GM19452 (cell line): ENCODE measurements at regions not wholly inside any gene's neighbourhood (a gene's known extent, or its start where the extent isn't known, plus 50 kb on each side); places are given as distances from the start of the nearest gene placed in this dataset.
A peak's percentile ranks its signal among the peaks of the same experiment; 100 is the strongest.

Experiments
- ATAC-seq: cut with Tn5 transposase; IDR thresholded peaks from one replicate; pipeline ENCODE4 v1.9.1; 2021; ENCODE audit not compliant: unreplicated experiment

DNA sequence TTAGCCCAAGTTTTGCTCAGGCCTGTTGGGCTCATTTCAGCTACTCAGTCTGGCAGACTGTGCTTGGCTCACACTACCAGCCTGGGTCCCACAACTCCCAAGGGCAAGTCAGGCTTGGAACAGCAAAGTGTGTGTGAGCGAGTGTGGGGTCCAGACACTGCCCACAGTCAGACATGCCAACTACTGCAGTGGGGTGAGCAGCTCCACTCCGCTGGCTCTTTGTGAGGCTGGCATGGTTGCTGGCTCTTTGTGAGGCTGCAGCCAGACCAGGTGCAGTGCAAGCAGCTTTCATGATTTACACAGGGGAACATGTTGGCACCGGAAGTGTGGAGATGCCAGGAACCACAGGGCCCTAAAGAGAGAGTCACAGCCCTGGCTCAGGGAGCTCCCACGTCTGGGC lies 606.7 kb upstream of the FAM174A start:
- ATAC-seq, result no peak

- ATAC-seq, result no peak
Measured at GRCh38 chr5:99926463-99926862, 608.7 kb upstream of the FAM174A start.

GRCh38 chr5:99922386-99922785 lies 612.8 kb upstream of the FAM174A start:
- no peak for ATAC-seq

DNA sequence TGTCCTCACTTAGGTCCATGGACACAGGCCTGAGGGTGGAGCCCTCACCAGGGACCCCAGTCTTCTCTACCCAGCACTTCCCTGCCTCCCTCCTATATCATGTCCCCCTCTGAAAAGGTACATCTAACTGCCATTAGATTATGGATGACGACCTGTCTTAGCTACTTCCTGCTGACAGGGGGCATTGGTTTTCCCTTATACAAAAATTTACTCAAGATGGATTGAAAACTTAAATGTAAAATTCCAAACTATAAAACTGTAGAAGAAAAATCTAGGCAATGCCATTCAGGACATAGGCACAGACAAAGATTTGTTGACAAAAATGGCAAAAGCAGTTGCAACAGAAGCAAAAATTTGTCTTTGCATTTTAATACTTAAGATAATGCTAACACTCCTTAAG lies 623.2 kb upstream of the FAM174A start:
- ATAC-seq, result no peak

GRCh38 chr5:99906776-99907175 lies 628.4 kb upstream of the FAM174A start:
- no peak for ATAC-seq

DNA sequence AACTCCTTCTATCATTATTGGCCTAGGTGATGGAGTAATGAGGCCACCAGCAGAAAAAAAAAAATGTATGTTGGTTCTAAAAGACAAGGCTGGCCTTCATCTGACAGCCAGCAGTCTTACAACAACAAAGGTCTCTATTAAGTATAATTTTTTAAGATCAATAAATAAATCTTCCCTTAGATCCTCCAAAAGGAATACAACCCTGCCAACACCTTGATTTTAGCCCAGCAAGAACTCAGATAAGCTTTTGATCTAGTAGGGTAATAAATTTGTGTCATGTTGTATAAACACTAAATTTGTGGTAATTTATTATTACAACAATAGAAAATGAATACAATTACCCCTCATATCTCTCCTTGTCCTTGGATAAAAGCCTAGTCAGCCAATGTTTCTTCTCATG lies 633.2 kb upstream of the FAM174A start:
- no peak for ATAC-seq

DNA sequence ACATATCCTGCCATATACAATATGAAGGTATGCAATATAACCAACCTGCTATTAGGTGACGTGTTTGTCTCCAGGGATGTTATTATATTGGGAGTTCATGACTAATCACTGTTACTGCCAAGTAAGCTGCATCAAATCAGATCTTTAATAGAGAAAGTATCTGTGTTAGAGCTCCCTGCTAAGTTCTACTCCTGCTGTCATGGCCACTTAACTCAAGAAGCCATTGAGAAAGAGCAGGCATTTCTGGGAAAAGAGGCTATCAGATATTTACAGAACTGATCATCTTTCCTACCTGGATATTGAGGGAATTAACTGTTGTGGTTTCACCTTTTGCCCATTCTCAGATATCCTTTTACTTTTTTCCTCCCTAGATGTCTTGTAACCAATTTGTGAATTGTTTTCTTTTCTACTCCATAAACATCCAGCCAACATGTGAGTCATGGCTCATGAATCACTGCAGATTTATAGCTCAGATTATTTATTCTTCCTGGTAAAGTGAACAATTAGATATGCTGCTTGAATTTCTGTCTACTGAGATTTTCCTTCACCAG lies 634.8 kb upstream of the FAM174A start:
- no peak for ATAC-seq

DNA sequence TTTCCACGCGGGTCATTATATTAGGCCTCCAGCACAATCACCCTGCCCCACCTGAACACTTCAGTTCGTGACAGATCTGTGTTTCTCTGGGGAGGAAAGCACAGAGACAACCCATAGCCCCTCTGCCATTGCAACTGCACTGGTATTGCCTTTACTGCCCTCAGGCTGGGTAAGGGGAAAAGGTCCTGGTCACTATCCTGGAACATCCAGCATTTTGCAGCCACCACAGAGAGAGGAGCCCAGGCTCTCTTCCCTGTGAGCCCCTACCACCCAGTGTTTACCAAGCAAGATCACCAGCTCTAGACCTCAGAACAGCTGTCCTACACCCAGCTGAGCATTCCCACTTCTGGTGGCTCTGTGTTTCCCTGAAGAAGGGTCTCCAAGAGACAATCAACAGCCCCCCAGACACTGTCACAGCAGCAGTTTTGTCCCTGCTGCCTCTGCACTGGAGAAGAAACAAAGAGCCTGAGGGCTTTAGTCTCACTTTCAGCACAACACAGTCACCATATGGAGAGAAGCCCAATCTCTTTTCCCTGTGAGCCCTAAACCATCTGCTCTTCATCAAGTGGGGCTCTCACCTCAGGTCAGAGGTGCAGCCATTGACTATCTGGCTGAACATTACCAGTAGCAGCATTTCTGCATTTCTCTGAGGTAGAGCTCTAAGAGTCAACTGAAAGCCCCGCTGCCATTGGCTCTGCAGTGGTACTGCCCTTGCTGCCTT lies 655.2 kb upstream of the FAM174A start:
- ATAC-seq, result no peak

DNA sequence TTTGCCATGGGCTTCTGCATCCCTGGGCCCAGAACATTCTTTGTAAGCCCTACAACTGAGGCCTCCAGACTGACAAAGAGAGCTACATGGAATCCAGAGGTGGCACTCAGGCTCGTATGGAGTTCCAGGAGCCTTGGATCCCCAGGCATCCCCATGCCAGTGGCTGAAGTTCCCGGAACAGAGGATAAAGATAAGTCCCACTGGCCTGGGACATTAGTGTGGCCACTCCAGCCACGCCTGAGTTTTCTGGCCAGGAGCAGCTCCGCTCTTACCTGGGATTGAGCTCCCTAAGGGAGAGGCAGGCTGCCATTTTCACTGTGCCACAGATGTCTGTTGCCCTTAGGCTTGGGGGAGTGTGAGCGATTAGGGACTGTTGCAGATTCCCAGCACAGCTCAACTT lies 656.3 kb upstream of the FAM174A start:
- no peak for ATAC-seq

GRCh38 chr5:99866740-99867139 lies 668.4 kb upstream of the FAM174A start:
- ATAC-seq, result peak; percentile 74

DNA sequence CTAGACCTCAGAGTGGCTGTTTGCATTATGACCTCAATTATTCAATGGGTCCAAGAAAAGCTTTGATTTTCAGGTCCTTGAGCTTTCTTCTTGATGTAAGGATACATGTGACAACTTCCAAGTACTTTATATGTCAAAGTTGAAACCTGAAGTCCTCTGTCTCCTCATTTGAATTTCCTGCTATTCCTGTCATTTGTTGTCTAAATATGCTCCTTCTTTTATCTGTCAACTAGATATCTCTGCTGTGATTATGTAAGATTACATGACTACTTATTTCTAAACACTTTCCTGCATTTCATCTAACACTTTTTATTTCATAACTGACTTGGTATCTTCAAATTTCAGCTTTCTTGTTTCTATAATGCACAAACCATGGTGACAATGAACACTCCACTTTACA lies 670.0 kb upstream of the FAM174A start:
- ATAC-seq, result no peak

- ATAC-seq, result no peak
Measured at GRCh38 chr5:99835791-99836190, 699.4 kb upstream of the FAM174A start.

DNA sequence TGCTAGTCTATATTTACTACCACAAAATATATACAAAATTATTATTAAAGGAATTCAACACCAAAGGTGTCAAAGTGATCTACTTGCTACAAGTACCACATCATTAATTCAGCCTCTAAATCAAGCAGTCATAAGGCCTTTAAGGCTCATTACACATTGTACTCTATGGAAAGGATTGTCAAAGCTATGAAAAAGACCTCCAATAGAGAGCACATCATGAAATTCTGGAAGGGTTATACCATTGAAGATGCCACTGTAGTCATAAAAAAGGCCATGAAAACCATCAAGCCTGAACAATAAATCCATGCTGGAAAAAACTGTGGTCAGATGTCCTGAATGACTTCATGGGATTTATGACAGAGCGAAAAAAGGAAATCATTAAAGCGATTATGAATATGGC lies 708.0 kb upstream of the FAM174A start:
- no peak for ATAC-seq

- ATAC-seq, result no peak
Measured at GRCh38 chr5:99817796-99818195, 717.4 kb upstream of the FAM174A start.

- ATAC-seq, result no peak
Measured at GRCh38 chr5:99814321-99815063, 720.7 kb upstream of the FAM174A start.

DNA sequence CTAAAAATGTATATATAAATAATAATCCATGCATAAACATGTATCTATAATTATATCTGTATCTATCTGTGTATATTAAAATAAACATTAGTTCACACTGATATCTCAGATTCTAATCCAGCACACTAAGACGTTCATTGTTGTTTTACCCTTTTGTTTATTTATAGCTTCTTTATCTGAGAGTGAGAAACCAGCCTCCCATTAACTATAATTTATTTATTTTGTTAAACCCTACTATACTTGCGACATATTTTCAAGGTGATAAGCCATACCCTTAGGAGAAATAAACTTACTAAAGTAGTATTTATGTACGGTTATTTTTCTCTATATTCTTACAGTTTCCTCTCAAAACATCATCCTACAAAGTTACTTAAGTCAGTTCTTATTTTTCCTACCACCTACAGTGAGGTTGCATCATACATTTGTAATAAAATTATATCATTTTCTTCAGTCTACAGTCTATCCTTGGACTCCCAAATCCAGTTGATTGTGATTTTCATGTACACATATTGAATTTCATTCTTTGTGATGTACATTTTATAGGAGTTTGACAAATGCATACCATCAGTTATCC lies 726.4 kb upstream of the FAM174A start:
- ATAC-seq, result no peak

DNA sequence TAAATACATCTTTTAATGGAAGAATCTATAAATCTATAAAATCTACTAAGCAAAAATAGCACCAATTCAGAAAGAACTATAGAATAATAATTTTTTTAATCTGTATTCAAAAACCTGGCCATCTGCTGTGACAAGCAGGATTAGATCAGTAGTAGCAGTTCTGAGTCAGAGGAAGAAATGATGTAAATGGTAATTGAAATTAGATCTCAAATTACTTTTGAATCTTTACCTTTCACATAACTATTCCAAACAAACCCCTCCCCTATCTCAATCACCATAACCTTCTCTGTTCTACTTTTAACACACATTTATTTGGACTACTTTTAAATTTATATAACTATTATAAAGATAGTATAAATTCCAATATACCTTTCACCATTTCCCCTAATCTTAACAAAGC lies 727.8 kb upstream of the FAM174A start:
- no peak for ATAC-seq

DNA sequence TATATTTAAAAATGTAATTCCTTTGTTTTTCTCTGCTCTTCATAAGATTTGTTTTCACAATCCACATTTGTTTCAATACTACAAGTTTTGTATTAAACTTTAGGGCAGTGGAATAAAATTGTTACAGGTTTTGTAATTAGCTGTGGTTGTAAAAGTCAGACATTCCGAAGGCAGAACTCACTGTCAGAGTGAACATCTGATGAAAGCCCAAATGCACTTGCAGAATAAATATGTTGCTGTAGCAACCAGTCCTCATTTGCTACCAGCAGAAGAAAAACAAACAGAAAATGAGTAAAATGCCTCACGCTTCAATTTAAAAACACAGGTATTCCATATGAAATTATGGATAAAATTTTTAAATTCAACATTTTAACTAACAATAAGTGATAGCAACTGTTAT lies 740.1 kb upstream of the FAM174A start:
- no peak for ATAC-seq

GRCh38 chr5:99788482-99788881 lies 746.7 kb upstream of the FAM174A start:
- no peak for ATAC-seq

GRCh38 chr5:99775189-99775588 lies 760.0 kb upstream of the FAM174A start:
- ATAC-seq, result no peak

- no peak for ATAC-seq
Measured at GRCh38 chr5:99773290-99773689, 761.9 kb upstream of the FAM174A start.

DNA sequence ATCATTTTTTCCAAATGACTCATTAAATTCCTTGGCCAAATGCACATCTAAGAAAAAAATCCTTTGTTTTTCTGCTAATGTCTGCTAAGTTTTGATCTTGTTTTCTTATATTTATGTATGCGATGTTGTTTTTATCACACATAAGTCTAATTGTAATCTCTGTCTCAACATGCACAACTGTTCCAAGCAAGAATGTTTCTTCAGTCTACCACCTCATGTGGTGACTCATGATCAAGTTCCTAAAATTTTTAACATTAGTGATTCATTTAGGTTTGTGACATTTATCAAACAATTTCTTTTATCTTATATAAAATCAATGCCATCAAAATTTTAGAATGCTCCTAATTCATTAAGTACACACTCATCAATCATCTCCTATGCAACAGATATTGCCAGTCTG lies 763.9 kb upstream of the FAM174A start:
- ATAC-seq, result no peak
